ENCODE measurements at regions not wholly inside any gene's neighbourhood (a gene's known extent, or its start where the extent isn't known, plus 50 kb on each side); places are given as distances from the start of the nearest gene placed in this dataset.
A peak's percentile ranks its signal among the peaks of the same experiment; 100 is the strongest.
"Not testable (repeated sequence)": the region's sequence is repeated elsewhere in the genome, so short reads cannot be mapped to it uniquely, and the experiment has no call there.

- no peak for DNase-seq
Measured at GRCh38 chr10:118463740-118464139, 121.6 kb upstream of the FAM204A start.

- DNase-seq, result no peak
Measured at GRCh38 chr10:118462401-118462800, 120.3 kb upstream of the FAM204A start.

- peak; percentile 64 for DNase-seq
Measured at GRCh38 chr10:118459642-118460193, 117.6 kb upstream of the FAM204A start.

GRCh38 chr10:118458957-118459641 is 117.0 kb upstream of the FAM204A start:
- DNase-seq, result no peak

- no peak for DNase-seq
Measured at GRCh38 chr10:118457824-118458428, 115.8 kb upstream of the FAM204A start.

- no peak for DNase-seq
Measured at GRCh38 chr10:118455181-118455695, 113.1 kb upstream of the FAM204A start.

- no peak for DNase-seq
Measured at GRCh38 chr10:118454211-118454610, 112.1 kb upstream of the FAM204A start.

GRCh38 chr10:118452098-118452497 is 110.0 kb upstream of the FAM204A start:
- DNase-seq, result no peak

- no peak for DNase-seq
Measured at GRCh38 chr10:118449521-118449920, 107.4 kb upstream of the FAM204A start.

GRCh38 chr10:118448744-118449143 is 106.6 kb upstream of the FAM204A start:
- no peak for DNase-seq

GRCh38 chr10:118447478-118448270 is 105.5 kb upstream of the FAM204A start:
- DNase-seq, result no peak

- no peak for DNase-seq
Measured at GRCh38 chr10:118445535-118445934, 103.4 kb upstream of the FAM204A start.

GRCh38 chr10:118444069-118444468 is 101.9 kb upstream of the FAM204A start:
- no peak for DNase-seq

- DNase-seq, result no peak
Measured at GRCh38 chr10:118442032-118442431, 99.9 kb upstream of the FAM204A start.

GRCh38 chr10:118439824-118440223 is 97.7 kb upstream of the FAM204A start:
- DNase-seq, result no peak

GRCh38 chr10:118436742-118437141 is 94.6 kb upstream of the FAM204A start:
- no peak for DNase-seq

- no peak for DNase-seq
Measured at GRCh38 chr10:118430190-118430589, 88.1 kb upstream of the FAM204A start.

- DNase-seq, result peak; percentile 84
Measured at GRCh38 chr10:118423800-118424442, 81.8 kb upstream of the FAM204A start.

- no peak for DNase-seq
Measured at GRCh38 chr10:118422241-118422640, 80.1 kb upstream of the FAM204A start.

GRCh38 chr10:118420049-118420448 is 77.9 kb upstream of the FAM204A start:
- DNase-seq, result not testable (repeated sequence)

GRCh38 chr10:118412932-118413331 is 70.8 kb upstream of the FAM204A start:
- no peak for DNase-seq

- no peak for DNase-seq
Measured at GRCh38 chr10:118412132-118412760, 70.1 kb upstream of the FAM204A start.

Data from stimulated activated CD4-positive, alpha-beta T cell treated with anti-CD3 and anti-CD28 coated beads, Interleukin-15, amount 100 ng/mL, for 24 hours (primary cell).